T47D (cell line): ENCODE measurements at regions not wholly inside any gene's neighbourhood (a gene's known extent, or its start where the extent isn't known, plus 50 kb on each side); places are given as distances from the start of the nearest gene placed in this dataset.

ENCODE experiments used
- DNase-seq, 2 experiments: peaks; one replicate each; pipeline versions ENCODE4 v3.0.0 to v3.0.0-alpha.2; 2011 to 2012; ENCODE audit warnings: low read depth in 1 of 2, low spot score in 1 of 2
- JUND ChIP-seq: IDR thresholded peaks from 2 replicates; pipeline ENCODE4 v1.6.1; 2012; ENCODE audit warnings: low read depth
- in situ Hi-C: cut with HindIII; loops from 2 replicates; pipeline ENCODE4 v1.10.0; 2016; ENCODE audit warnings: low sequenced_read_pairs, low pct_unique_long_range_greater_than_20kb

GRCh38 chr2:147232225-147232669 lies 612.6 kb upstream of the ACVR2A start:
- no peak for DNase-seq
- no peak for TF ChIP-seq JUND
- in situ Hi-C loops: no loop called here

GRCh38 chr2:147231607-147232006 lies 613.2 kb upstream of the ACVR2A start:
- in situ Hi-C loops: no loop called here
- TF ChIP-seq JUND: no peak
- no peak for DNase-seq

- in situ Hi-C loops: no loop called here
- TF ChIP-seq JUND: no peak
Observed at GRCh38 chr2:147231081-147231480, 613.7 kb upstream of the ACVR2A start.

GRCh38 chr2:147227313-147227712 lies 617.5 kb upstream of the ACVR2A start:
- DNase-seq: no peak
- in situ Hi-C loops: no loop called here
- no peak for TF ChIP-seq JUND

More at GRCh38 chr2:147231081-147231480, 613.7 kb upstream of the ACVR2A start:
- DNase-seq: no peak

GRCh38 chr2:147224070-147224469 lies 620.8 kb upstream of the ACVR2A start:
- no peak for DNase-seq
- TF ChIP-seq JUND: no peak
- in situ Hi-C loops: no loop called here

- TF ChIP-seq JUND: no peak
- no peak for DNase-seq
- in situ Hi-C loops: no loop called here
Observed at GRCh38 chr2:147223553-147224060, 621.2 kb upstream of the ACVR2A start.

- DNase-seq: no peak
- TF ChIP-seq JUND: no peak
- in situ Hi-C loops: no loop called here
Observed at GRCh38 chr2:147223119-147223518, 621.7 kb upstream of the ACVR2A start.

- no peak for TF ChIP-seq JUND
- DNase-seq: no peak
- in situ Hi-C loops: no loop called here
Observed at GRCh38 chr2:147222506-147222905, 622.3 kb upstream of the ACVR2A start.

- DNase-seq: peak in 1 of 2 experiments; percentile 5
Observed at GRCh38 chr2:147214914-147215313, 629.9 kb upstream of the ACVR2A start.

GRCh38 chr2:147211484-147211883 lies 633.3 kb upstream of the ACVR2A start:
- DNase-seq: no peak

More at GRCh38 chr2:147214914-147215313, 629.9 kb upstream of the ACVR2A start:
- in situ Hi-C loops: no loop called here
- TF ChIP-seq JUND: no peak

GRCh38 chr2:147204102-147204501 lies 640.7 kb upstream of the ACVR2A start:
- in situ Hi-C loops: no loop called here
- TF ChIP-seq JUND: no peak
- no peak for DNase-seq

More at GRCh38 chr2:147211484-147211883, 633.3 kb upstream of the ACVR2A start:
- TF ChIP-seq JUND: no peak
- in situ Hi-C loops: no loop called here

- DNase-seq: no peak
- no peak for TF ChIP-seq JUND
Observed at GRCh38 chr2:147198651-147199171, 646.1 kb upstream of the ACVR2A start.

GRCh38 chr2:147197754-147198483 lies 646.9 kb upstream of the ACVR2A start:
- DNase-seq: no peak
- no peak for TF ChIP-seq JUND
- in situ Hi-C loops: no loop called here

More at GRCh38 chr2:147198651-147199171, 646.1 kb upstream of the ACVR2A start:
- in situ Hi-C loops: no loop called here
